K562 (cell line): ENCODE measurements at regions not wholly inside any gene's neighbourhood (a gene's known extent, or its start where the extent isn't known, plus 50 kb on each side); places are given as distances from the start of the nearest gene placed in this dataset.

Experiments
- EZH2 ChIP-seq: IDR thresholded peaks from 2 replicates; pipeline ENCODE4 v1.6.1; 2012; ENCODE audit warnings: low read depth, mild to moderate bottlenecking, inconsistent platforms, low read length, borderline replicate concordance
- FOS ChIP-seq: IDR thresholded peaks from 3 replicates; pipeline ENCODE4 v1.6.1; 2011; ENCODE audit not compliant: insufficient read length; ENCODE audit errors: extremely low read depth
- POLR2A ChIP-seq: fragments of 450-650 bp; conservative IDR thresholded peaks from 2 replicates; pipeline ENCODE4 v1.6.1; 2016
- SIX5 ChIP-seq, 2 experiments: IDR thresholded peaks; 2 replicates each; pipeline ENCODE4 v1.6.1; 2011; ENCODE audit warnings: low read length in 2 of 2, borderline replicate concordance in 1 of 2, low read depth in 1 of 2, mild to moderate bottlenecking in 1 of 2, moderate library complexity in 1 of 2; ENCODE audit not compliant: insufficient read depth in 1 of 2
- SP1 ChIP-seq: sonication (generic); formaldehyde crosslinking; IDR thresholded peaks from 2 replicates; pipeline ENCODE4 v1.8.1; 2022; ENCODE audit warnings: mild to moderate bottlenecking, missing genetic modification reagents
- TAF1 ChIP-seq: IDR thresholded peaks from 2 replicates; pipeline ENCODE4 v1.6.1; 2011; ENCODE audit warnings: mild to moderate bottlenecking, low read length, moderate library complexity; ENCODE audit not compliant: insufficient read depth, control insufficient read depth, severe bottlenecking; ENCODE audit errors: extremely low read depth
- TBL1XR1 ChIP-seq, 2 experiments: IDR thresholded peaks; 2 replicates each; pipeline ENCODE4 v1.6.1; 2012; ENCODE audit warnings: improper control_type of control experiment in 2 of 2, low read length in 2 of 2, mild to moderate bottlenecking in 1 of 2
- ZFX ChIP-seq: sonication (generic); formaldehyde crosslinking; IDR thresholded peaks from 2 replicates; pipeline ENCODE4 v1.8.0; 2022; ENCODE audit warnings: mild to moderate bottlenecking, missing genetic modification reagents, moderate library complexity
- ZNF121 ChIP-seq: sonication (generic); formaldehyde crosslinking; conservative IDR thresholded peaks from 2 replicates; pipeline ENCODE4 v1.8.0; 2022; ENCODE audit warnings: missing genetic modification reagents
- TF ChIP-seq, protein P1 (sequence below), 3 experiments: IDR thresholded peaks in 2 of 3; conservative IDR thresholded peaks in 1 of 3; 2 replicates each; pipeline ENCODE4 v1.5.1; 2011 to 2012; ENCODE audit warnings: low read length in 3 of 3, mild to moderate bottlenecking in 3 of 3, control low read depth in 2 of 3, improper control_type of control experiment in 1 of 3, inconsistent platforms in 1 of 3, low read depth in 1 of 3, mixed read lengths in 1 of 3, moderate library complexity in 1 of 3; ENCODE audit not compliant: insufficient read depth in 2 of 3
- TF ChIP-seq, protein P2 (sequence below): fragments of 150-350 bp; IDR thresholded peaks from 2 replicates; pipeline ENCODE4 v1.6.1; 2014; ENCODE audit warnings: low read depth, mild to moderate bottlenecking, low read length, borderline replicate concordance

DNA sequence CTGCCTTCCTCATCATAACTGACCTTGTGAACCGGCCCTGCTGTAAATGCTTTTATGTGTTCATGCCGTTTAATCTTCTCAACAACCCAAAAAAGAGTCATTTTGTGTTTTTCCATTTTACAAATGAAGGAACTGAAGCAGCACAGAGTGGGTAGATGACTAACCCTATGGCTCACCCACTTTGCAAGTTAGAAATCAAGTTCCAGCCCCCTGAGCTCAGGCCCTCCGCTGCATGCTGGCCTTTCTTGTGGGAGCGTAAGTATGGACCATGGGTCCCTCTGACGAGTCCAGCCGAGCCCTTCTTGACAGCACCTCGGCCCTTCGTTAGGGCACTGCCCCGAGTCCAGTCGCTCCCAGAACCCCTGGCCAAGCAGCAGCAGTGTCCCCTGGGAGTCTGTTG, 194.6 kb downstream of the GLI2 start:
- TF ChIP-seq POLR2A (no peak), ZFX (CRISPR knock-in tag) (no peak), EZH2 (no peak), TBL1XR1 (IDR thresholded peaks at IDR 0.05; ENCODE audit: low read length in 2 of 2) (no peak), TAF1 (no peak), FOS (no peak), ZNF121 (CRISPR knock-in tag) (no peak), SP1 (CRISPR knock-in tag) (no peak), SIX5 (IDR thresholded peaks at IDR 0.05; ENCODE audit: borderline replicate concordance in 1 of 2, insufficient read depth in 1 of 2, low read depth in 1 of 2, low read length in 2 of 2) (no peak)
- TF ChIP-seq, protein P1, sequence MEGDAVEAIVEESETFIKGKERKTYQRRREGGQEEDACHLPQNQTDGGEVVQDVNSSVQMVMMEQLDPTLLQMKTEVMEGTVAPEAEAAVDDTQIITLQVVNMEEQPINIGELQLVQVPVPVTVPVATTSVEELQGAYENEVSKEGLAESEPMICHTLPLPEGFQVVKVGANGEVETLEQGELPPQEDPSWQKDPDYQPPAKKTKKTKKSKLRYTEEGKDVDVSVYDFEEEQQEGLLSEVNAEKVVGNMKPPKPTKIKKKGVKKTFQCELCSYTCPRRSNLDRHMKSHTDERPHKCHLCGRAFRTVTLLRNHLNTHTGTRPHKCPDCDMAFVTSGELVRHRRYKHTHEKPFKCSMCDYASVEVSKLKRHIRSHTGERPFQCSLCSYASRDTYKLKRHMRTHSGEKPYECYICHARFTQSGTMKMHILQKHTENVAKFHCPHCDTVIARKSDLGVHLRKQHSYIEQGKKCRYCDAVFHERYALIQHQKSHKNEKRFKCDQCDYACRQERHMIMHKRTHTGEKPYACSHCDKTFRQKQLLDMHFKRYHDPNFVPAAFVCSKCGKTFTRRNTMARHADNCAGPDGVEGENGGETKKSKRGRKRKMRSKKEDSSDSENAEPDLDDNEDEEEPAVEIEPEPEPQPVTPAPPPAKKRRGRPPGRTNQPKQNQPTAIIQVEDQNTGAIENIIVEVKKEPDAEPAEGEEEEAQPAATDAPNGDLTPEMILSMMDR (IDR thresholded peaks at IDR 0.05 in 2 of 3, conservative IDR thresholded peaks at IDR 0.05 in 1 of 3; ENCODE audit: insufficient read depth in 2 of 3, low read depth in 1 of 3, low read length in 3 of 3), result no peak
- TF ChIP-seq, protein P2, sequence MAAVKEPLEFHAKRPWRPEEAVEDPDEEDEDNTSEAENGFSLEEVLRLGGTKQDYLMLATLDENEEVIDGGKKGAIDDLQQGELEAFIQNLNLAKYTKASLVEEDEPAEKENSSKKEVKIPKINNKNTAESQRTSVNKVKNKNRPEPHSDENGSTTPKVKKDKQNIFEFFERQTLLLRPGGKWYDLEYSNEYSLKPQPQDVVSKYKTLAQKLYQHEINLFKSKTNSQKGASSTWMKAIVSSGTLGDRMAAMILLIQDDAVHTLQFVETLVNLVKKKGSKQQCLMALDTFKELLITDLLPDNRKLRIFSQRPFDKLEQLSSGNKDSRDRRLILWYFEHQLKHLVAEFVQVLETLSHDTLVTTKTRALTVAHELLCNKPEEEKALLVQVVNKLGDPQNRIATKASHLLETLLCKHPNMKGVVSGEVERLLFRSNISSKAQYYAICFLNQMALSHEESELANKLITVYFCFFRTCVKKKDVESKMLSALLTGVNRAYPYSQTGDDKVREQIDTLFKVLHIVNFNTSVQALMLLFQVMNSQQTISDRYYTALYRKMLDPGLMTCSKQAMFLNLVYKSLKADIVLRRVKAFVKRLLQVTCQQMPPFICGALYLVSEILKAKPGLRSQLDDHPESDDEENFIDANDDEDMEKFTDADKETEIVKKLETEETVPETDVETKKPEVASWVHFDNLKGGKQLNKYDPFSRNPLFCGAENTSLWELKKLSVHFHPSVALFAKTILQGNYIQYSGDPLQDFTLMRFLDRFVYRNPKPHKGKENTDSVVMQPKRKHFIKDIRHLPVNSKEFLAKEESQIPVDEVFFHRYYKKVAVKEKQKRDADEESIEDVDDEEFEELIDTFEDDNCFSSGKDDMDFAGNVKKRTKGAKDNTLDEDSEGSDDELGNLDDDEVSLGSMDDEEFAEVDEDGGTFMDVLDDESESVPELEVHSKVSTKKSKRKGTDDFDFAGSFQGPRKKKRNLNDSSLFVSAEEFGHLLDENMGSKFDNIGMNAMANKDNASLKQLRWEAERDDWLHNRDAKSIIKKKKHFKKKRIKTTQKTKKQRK, result no peak
